Stimulated activated CD8-positive, alpha-beta memory T cell treated with anti-CD3 and anti-CD28 coated beads, Interleukin-4, amount 100 ng/mL, for 1 hour (primary cell): ENCODE measurements at regions not wholly inside any gene's neighbourhood (a gene's known extent, or its start where the extent isn't known, plus 50 kb on each side); places are given as distances from the start of the nearest gene placed in this dataset.
"Not testable (repeated sequence)": the region's sequence is repeated elsewhere in the genome, so short reads cannot be mapped to it uniquely, and the experiment has no call there.

Experiments
- DNase-seq, 2 donors: peaks; one replicate each; pipeline ENCODE4 v3.0.0-alpha.2; 2020; ENCODE audit warnings: low read depth in 2 of 2, low spot score in 1 of 2

GRCh38 chrY:19058831-19059370 is 285.4 kb upstream of the HSFY2 start:
- DNase-seq: no peak

DNA sequence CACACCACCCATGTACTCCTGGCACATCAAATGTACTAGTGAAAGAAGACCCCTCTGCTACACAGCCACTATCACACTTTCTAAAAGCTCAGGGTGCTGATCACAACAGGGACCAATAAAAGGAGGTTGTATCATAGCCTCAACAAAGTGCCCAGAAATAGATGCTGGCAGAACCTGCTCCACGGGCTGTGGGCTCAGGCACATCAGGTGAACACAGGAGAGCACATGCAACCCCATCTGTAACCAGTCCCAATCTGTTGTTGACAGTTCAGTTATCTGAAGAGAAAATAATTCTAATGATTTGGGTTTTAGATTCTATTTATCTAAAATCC is 282.6 kb upstream of the HSFY2 start:
- no peak for DNase-seq

- no peak for DNase-seq
These were observed 281.9 kb upstream of the HSFY2 start for GRCh38 chrY:19055232-19056137.

DNA sequence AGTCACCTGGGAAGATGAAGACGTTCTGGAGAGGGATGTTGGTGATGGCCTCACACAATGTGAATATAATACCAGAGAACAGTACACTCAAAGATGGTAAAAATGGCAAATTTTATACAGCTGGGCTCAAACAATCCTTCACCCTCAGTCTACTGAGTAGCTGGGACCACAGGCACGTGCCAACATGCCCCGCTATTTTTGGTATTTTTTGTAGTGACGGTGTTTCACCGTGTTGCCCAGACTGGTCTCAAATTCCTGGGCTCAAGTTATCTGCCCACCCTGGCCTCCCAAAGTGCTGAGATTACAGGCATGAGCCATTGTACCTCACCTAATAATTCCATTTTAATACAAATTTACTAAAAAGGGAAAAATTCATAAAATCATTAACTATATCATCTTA is 280.3 kb upstream of the HSFY2 start:
- no peak for DNase-seq

GRCh38 chrY:19051021-19051420 is 277.5 kb upstream of the HSFY2 start:
- DNase-seq: no peak

DNA sequence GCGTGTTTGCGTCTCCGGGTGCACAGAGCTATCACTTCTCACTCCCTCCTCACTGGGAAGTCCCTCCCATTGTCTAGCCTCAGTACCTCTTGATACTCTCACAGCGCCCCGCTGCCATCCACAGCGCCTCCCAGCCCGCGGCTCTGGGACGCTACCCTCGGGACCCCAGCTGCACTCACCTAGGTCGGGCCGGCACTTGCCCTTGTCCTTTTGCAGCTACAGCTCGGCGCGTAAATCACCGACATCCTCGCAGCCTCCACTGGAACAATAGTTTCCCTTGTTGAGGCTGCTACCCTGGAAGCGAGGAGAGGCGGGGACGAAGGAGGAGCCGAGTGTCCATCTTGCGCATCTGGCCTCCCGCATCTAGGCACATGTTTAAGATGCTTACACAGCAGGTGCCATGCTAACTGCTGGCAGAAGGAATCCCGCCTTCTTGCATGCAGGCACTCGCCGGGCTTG is 269.5 kb upstream of the HSFY2 start:
- no peak for DNase-seq

- DNase-seq: no peak
These were observed 268.9 kb upstream of the HSFY2 start for GRCh38 chrY:19042306-19042958.

GRCh38 chrY:19026631-19027030 is 253.1 kb upstream of the HSFY2 start:
- no peak for DNase-seq

DNA sequence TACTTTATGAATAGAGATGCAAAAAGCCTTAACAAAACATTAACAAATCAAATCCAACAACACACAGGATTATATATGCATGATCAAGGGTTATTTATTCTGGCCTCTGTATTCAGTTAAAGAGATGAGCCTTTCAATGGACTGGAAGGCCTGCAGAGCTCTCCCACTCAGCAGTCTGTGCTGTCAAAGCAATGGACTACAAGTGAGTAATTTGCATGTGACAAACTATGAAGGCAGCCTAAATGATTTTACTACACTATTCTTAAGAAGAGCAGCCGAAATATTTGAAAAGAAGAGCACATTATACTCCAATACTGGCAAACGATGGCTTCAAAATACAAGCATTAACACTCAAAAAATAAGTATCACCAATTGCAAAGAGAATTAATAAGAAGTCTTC is 250.4 kb upstream of the HSFY2 start:
- no peak for DNase-seq

DNA sequence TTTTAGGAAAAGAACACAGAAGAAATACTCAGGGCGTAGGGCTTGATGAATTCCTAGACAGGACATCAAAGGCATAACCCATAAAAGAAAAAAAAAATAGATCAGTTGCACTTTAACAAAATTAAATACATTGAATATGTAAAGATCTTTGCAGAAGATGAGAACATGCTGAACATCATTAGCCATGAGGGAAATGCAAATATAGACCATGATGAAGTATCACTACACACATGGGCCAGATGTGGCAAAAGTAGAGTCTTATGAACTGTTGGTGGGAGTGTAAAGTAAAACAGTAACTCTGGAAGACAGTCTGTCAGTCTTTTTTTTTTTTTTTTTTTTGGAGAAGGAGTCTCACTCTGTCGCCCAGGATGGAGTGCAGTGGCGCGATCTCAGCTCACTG is 246.7 kb upstream of the HSFY2 start:
- DNase-seq: no peak

- DNase-seq: no peak
These were observed 243.5 kb upstream of the HSFY2 start for GRCh38 chrY:19016990-19017389.

GRCh38 chrY:19015854-19016253 is 242.3 kb upstream of the HSFY2 start:
- no peak for DNase-seq

- DNase-seq: no peak
These were observed 241.7 kb upstream of the HSFY2 start for GRCh38 chrY:19015213-19015612.

- DNase-seq: no peak
These were observed 239.4 kb upstream of the HSFY2 start for GRCh38 chrY:19012985-19013384.

DNA sequence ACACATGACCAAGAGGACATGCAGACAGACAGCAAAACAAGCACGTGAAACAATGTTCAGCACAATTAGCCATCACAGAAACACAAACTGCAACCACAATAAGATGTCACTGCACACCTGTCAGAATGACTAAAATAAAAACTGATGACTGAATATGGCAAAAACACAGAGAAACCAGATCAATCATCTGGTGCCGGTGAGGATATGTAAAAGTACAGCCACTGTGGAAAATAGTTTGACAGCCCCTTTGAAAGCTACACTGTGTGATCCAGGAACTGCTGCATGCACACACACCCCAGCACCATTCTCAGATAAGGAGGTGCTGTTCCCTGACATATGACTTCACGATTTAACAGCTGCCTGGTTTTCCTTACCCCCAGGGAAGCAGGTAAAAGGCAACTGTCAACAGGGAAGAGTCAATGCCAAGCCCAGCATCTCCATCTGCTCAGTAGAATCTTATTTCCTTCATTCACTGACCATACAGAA is 238.1 kb upstream of the HSFY2 start:
- DNase-seq: no peak

GRCh38 chrY:19006234-19006633 is 232.7 kb upstream of the HSFY2 start:
- no peak for DNase-seq

GRCh38 chrY:19005579-19005978 is 232.0 kb upstream of the HSFY2 start:
- no peak for DNase-seq

DNA sequence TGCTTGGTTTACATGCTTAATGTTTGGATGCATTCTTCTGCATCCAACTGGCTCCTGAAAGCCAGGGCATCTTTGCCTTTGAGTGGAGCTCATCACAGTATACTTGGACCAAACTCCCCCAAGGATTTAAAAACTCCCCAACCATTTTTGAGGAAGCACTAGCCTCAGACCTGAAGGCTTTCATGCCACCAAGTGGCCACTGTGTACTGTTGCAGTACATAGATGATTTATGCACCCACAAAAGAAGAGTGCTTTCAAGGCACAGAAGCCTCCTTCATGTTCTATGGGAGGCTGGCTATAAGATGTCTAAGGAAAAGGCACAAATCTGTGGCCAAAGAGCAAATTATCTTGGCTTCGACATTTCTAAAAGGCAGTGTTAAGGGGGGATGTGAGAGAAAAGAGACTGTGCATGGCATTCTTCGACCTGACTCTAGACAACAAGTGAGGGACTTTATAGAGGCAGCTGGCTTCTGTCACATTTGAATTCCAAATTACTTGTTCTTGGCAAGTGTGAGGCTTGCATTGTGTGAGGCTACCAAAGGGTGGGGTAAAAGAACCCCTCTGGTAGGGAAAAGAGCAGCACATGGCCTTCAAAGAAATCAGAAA is 224.2 kb upstream of the HSFY2 start:
- no peak for DNase-seq

GRCh38 chrY:18993480-18993879 is 219.9 kb upstream of the HSFY2 start:
- DNase-seq: no peak

- not testable (repeated sequence) for DNase-seq
These were observed 219.1 kb upstream of the HSFY2 start for GRCh38 chrY:18992684-18993083.

DNA sequence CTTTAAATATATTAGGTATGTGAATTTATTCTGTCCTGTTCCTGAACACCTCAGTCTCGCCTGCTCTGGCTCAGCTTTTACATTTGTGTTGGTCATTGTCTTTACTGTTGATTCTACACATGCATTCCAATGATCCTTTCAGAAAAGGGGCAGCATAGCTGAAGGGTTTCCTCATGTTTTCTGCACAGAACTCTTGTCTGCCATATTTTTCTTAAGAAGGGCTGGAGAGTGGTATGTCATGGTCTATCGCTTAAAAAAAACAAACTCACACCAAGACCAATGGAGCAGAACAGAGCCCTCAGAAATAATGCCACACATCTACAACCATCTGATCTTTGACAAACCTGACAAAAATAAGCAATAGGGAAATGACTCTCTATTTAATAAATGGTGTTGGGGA is 215.8 kb upstream of the HSFY2 start:
- DNase-seq: no peak

- DNase-seq: no peak
These were observed 192.5 kb upstream of the HSFY2 start for GRCh38 chrY:18966001-18966400.
